Fibroblast of lung (primary cell): ENCODE measurements at regions not wholly inside any gene's neighbourhood (a gene's known extent, or its start where the extent isn't known, plus 50 kb on each side); places are given as distances from the start of the nearest gene placed in this dataset.

Experiments
- CTCF ChIP-seq, 2 donors: IDR thresholded peaks in 1 of 2; conservative IDR thresholded peaks in 1 of 2; 1 replicate in 1 of 2; 2 replicates in 1 of 2; pipeline ENCODE4 v1.5.1; 2011 to 2012; ENCODE audit warnings: low read length in 2 of 2, control low read depth in 1 of 2, inconsistent platforms in 1 of 2, low read depth in 1 of 2, mild to moderate bottlenecking in 1 of 2
- EZH2 ChIP-seq: IDR thresholded peaks from 2 replicates; pipeline ENCODE4 v1.5.1; 2012; ENCODE audit warnings: low read length, control low read depth, mild to moderate bottlenecking; ENCODE audit errors: missing control alignments

GRCh38 chr16:17565605-17566004, 94.8 kb upstream of the XYLT1 start:
- no peak for TF ChIP-seq CTCF (conservative IDR thresholded peaks at IDR 0.05 in 1 of 2, IDR thresholded peaks at IDR 0.05 in 1 of 2; ENCODE audit: low read depth in 1 of 2, low read length in 2 of 2)
- no peak for TF ChIP-seq EZH2
